B cell (primary cell): ENCODE measurements at regions not wholly inside any gene's neighbourhood (a gene's known extent, or its start where the extent isn't known, plus 50 kb on each side); places are given as distances from the start of the nearest gene placed in this dataset.

Experiments used
- CTCF ChIP-seq: fragments of 200-600 bp; IDR thresholded peaks from one replicate; pipeline ENCODE4 v1.8.0; 2022; ENCODE audit warnings: antibody characterized with exemption, mild to moderate bottlenecking
- EZH2 ChIP-seq: IDR thresholded peaks from 2 replicates; pipeline ENCODE4 v1.6.1; 2012; ENCODE audit warnings: borderline replicate concordance, low read depth, mild to moderate bottlenecking, moderate library complexity, low read length; ENCODE audit not compliant: insufficient read depth, poor library complexity, severe bottlenecking

- TF ChIP-seq EZH2 (no peak), CTCF (no peak)
Measured at GRCh38 chr6:113110211-113110610, 746.9 kb upstream of the MARCKS start.
